ENCODE measurements at regions not wholly inside any gene's neighbourhood (a gene's known extent, or its start where the extent isn't known, plus 50 kb on each side); places are given as distances from the start of the nearest gene placed in this dataset.

DNA sequence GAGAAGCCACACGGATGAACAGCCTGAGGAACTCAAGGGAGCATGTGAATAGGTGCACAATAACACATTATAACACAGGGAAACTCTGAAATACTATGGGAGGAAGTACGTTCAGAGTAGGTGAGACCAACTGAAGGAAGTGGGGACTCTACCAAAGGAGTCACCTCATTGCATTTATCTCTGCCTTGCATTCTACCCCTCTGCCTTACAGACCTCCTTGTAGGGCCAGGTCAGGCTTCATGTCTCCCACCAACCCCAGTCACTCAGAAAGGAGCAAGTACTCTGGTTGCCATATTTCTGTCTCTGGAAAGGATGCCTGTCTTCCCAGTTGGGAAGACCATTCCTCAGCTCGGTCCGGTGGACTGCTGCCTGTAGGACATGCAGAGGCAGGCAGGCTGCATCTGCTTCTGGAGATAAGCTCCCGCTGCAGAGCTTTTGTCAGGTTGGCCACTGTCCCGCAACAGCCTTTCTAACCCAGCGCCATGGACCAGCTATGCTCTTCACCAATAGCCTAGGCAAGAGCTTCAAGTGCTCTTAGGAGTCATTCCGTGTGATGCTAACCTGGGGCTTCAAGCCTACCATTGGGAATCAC is 51.6 kb upstream of the ASIP start:
- intact Hi-C loops (cut with DNase I) = loop anchor here in 4 of 10 donors (1.0 to 10.0 kb wide), 4 partner anchors 123 to 335 kb away; no protein-coding TSS in a partner anchor

DNA sequence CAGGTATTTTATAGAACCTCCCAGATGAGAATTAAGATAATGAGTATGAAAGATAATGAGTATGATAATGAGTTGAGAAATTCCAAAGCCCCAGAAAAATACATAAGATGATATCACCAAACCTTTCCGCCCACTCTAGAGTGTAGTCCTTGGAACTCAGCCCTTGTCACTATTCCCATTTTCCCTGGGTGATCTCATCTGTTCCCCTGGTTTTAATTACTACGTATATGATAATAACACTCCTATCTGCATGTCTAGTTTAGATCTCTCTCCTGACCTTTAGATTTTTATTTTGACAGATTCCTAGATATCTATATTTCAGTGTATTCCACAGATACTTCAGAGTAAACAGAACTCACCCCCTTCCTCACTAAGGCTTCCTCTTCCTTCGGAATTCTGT is 51.0 kb upstream of the ASIP start:
- no peak for TF ChIP-seq POLR2A (IDR thresholded peaks at IDR 0.05)
- TF ChIP-seq, protein P1, sequence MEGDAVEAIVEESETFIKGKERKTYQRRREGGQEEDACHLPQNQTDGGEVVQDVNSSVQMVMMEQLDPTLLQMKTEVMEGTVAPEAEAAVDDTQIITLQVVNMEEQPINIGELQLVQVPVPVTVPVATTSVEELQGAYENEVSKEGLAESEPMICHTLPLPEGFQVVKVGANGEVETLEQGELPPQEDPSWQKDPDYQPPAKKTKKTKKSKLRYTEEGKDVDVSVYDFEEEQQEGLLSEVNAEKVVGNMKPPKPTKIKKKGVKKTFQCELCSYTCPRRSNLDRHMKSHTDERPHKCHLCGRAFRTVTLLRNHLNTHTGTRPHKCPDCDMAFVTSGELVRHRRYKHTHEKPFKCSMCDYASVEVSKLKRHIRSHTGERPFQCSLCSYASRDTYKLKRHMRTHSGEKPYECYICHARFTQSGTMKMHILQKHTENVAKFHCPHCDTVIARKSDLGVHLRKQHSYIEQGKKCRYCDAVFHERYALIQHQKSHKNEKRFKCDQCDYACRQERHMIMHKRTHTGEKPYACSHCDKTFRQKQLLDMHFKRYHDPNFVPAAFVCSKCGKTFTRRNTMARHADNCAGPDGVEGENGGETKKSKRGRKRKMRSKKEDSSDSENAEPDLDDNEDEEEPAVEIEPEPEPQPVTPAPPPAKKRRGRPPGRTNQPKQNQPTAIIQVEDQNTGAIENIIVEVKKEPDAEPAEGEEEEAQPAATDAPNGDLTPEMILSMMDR (IDR thresholded peaks at IDR 0.05) = no peak
- no peak for ATAC-seq
- intact Hi-C loops (cut with DNase I) = loop anchor here in 4 of 10 donors (1.0 to 10.0 kb wide), 4 partner anchors 122 to 335 kb away; no protein-coding TSS in a partner anchor

More for the DNA sequence above, 51.6 kb upstream of the ASIP start:
- DNase-seq (no peak), ATAC-seq (peak in 1 of 4 donors; percentile 25)
- peaks cover 0 to 5% (median 0%) of the 10 kb centered on the region in 12 donors for H3K4me1 ChIP-seq
- H3K27ac ChIP-seq = no peak overlapping the region
- no peak overlapping the region for H3K4me3 ChIP-seq
- no peaks in the 10 kb centered on the region for H3K36me3 ChIP-seq
- TF ChIP-seq, protein P1 (IDR thresholded peaks at IDR 0.05) = no peak
- TF ChIP-seq POLR2A (IDR thresholded peaks at IDR 0.05) = no peak
- 64 to 69% (median 64%) methylated on average over 6 to 8 of the region's 8 CpGs for WGBS, 4 donors
- H3K9me3 ChIP-seq = no peaks in the 10 kb centered on the region
- H3K27me3 ChIP-seq = peaks cover 0 to 5% (median 0%) of the 10 kb centered on the region in 9 donors

DNA sequence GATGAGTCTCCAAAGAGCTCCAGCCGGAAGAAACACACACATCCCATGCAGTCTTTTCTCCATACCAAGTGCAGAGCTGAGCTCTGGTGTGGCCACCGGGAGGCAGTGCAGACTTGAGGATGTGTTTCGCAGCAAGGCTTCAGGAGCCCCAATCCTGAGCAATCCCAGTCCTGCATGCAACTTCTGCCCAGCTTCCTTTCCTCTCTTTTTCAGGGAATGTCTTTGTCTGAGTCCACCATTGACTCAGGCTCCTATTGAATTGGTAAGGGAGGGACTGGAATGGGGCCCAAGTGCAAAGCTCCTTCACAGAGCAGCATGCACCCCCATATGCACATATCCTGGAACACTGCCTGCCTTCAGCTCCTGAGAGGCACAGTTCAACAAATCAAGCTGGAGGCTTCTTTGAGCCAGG is 50.5 kb upstream of the ASIP start:
- Histone ChIP-seq H3K4me3 (no peak overlapping the region), H3K4me1 (peaks cover 0 to 5% (median 0%) of the 10 kb centered on the region in 12 donors), H3K27me3 (peaks cover 0 to 5% (median 0%) of the 10 kb centered on the region in 9 donors), H3K27ac (no peak overlapping the region), H3K36me3 (no peaks in the 10 kb centered on the region), H3K9me3 (no peaks in the 10 kb centered on the region)
- TF ChIP-seq, protein P1 (IDR thresholded peaks at IDR 0.05) = peak; percentile 49 to 82 (median 64)
- TF ChIP-seq POLR2A (IDR thresholded peaks at IDR 0.05) = no peak
- DNase-seq = peak; percentile 52 to 74 (median 65)
- peak; percentile 91 to 96 (median 94) for ATAC-seq
- intact Hi-C loops (cut with DNase I) = loop anchor here in 4 of 10 donors (1.0 to 10.0 kb wide), 4 partner anchors 122 to 334 kb away; no protein-coding TSS in a partner anchor
- WGBS, 4 donors = 4 to 9% (median 6%) methylated on average over 3 of the region's 3 CpGs

More for the DNA sequence above, 51.0 kb upstream of the ASIP start:
- no peak for DNase-seq
- Histone ChIP-seq H3K27me3 (peaks cover 0 to 5% (median 0%) of the 10 kb centered on the region in 9 donors), H3K27ac (no peak overlapping the region), H3K36me3 (no peaks in the 10 kb centered on the region), H3K9me3 (no peaks in the 10 kb centered on the region), H3K4me1 (peaks cover 0 to 5% (median 0%) of the 10 kb centered on the region in 12 donors), H3K4me3 (no peak overlapping the region)
- 34 to 46% (median 38%) methylated on average over 3 of the region's 3 CpGs for WGBS, 4 donors
